GM13976 (cell line): ENCODE measurements at regions not wholly inside any gene's neighbourhood (a gene's known extent, or its start where the extent isn't known, plus 50 kb on each side); places are given as distances from the start of the nearest gene placed in this dataset.

Source experiments
- DNase-seq: peaks from one replicate; pipeline ENCODE4 v3.0.0; 2012; ENCODE audit warnings: low spot score
- in situ Hi-C: fragments of 300-500 bp; cut with MboI; formaldehyde crosslinking; loops from one replicate; pipeline ENCODE4 v1.12.0; 2022; ENCODE audit warnings: low sequenced_read_pairs, mixed read lengths, inconsistent platforms; ENCODE audit not compliant: unreplicated experiment
- TF ChIP-seq, protein P1 (sequence below): IDR thresholded peaks from 2 replicates; pipeline ENCODE4 v1.5.1; 2012; ENCODE audit warnings: borderline replicate concordance, mild to moderate bottlenecking; ENCODE audit not compliant: insufficient read depth; ENCODE audit errors: extremely low read depth, missing control alignments, control extremely low read depth

GRCh38 chr15:92772626-92773244 is 117.2 kb upstream of the FAM174B start:
- TF ChIP-seq, protein P1, sequence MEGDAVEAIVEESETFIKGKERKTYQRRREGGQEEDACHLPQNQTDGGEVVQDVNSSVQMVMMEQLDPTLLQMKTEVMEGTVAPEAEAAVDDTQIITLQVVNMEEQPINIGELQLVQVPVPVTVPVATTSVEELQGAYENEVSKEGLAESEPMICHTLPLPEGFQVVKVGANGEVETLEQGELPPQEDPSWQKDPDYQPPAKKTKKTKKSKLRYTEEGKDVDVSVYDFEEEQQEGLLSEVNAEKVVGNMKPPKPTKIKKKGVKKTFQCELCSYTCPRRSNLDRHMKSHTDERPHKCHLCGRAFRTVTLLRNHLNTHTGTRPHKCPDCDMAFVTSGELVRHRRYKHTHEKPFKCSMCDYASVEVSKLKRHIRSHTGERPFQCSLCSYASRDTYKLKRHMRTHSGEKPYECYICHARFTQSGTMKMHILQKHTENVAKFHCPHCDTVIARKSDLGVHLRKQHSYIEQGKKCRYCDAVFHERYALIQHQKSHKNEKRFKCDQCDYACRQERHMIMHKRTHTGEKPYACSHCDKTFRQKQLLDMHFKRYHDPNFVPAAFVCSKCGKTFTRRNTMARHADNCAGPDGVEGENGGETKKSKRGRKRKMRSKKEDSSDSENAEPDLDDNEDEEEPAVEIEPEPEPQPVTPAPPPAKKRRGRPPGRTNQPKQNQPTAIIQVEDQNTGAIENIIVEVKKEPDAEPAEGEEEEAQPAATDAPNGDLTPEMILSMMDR: no peak
- in situ Hi-C loops: no loop called here
- DNase-seq: no peak

GRCh38 chr15:92773340-92773739 is 117.8 kb upstream of the FAM174B start:
- TF ChIP-seq, protein P1: no peak
- in situ Hi-C loops: no loop called here

GRCh38 chr15:92779874-92780273 is 120.2 kb upstream of the CHD2 start:
- no peak for DNase-seq
- in situ Hi-C loops: loop anchor here (25.0 kb wide), 1 partner anchor 232 kb away; no protein-coding TSS in a partner anchor
- TF ChIP-seq, protein P1: no peak

More at GRCh38 chr15:92773340-92773739, 117.8 kb upstream of the FAM174B start:
- DNase-seq: no peak

- TF ChIP-seq, protein P1: no peak
- in situ Hi-C loops: loop anchor here (25.0 kb wide), 1 partner anchor 231 kb away; no protein-coding TSS in a partner anchor
- DNase-seq: no peak
Observed at GRCh38 chr15:92780843-92781242, 119.3 kb upstream of the CHD2 start.

GRCh38 chr15:92781925-92782453 is 118.1 kb upstream of the CHD2 start:
- in situ Hi-C loops: loop anchor here (25.0 kb wide), 1 partner anchor 230 kb away; no protein-coding TSS in a partner anchor
- TF ChIP-seq, protein P1: no peak
- no peak for DNase-seq

DNA sequence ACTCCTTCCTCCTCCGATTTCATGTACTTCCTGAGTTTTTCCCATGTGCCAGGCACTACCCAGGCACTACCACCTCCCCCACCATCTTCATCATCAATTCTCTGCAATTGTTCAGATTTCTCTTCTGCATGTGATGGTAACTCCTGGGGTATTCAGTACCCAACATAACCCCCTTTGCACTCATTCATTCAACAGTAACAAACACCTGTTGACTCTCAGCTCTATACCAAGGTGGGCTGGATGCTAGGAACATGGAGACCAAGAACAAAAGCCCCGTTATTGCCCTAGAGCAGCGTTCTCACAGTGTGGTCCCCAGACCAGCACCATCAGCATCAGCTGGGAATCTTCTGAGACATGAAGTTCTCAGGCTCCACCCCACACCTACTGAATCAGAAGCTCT is 113.0 kb upstream of the CHD2 start:
- in situ Hi-C loops: loop anchor here (25.0 kb wide), 1 partner anchor 225 kb away; no protein-coding TSS in a partner anchor
- TF ChIP-seq, protein P1: no peak
- no peak for DNase-seq
